ENCODE measurements at regions not wholly inside any gene's neighbourhood (a gene's known extent, or its start where the extent isn't known, plus 50 kb on each side); places are given as distances from the start of the nearest gene placed in this dataset.
A peak's percentile ranks its signal among the peaks of the same experiment; 100 is the strongest.

GRCh38 chr10:118246332-118247295, 95.5 kb downstream of the FAM204A start:
- TF ChIP-seq CTCF (IDR thresholded peaks at IDR 0.05) = no peak

- TF ChIP-seq CTCF (IDR thresholded peaks at IDR 0.05) = no peak
These were observed 98.2 kb downstream of the FAM204A start for GRCh38 chr10:118243907-118244306.

- peak; percentile 92 for TF ChIP-seq CTCF (IDR thresholded peaks at IDR 0.05)
These were observed 100.6 kb downstream of the FAM204A start for GRCh38 chr10:118241229-118242137.

- TF ChIP-seq CTCF (IDR thresholded peaks at IDR 0.05) = no peak
These were observed 102.9 kb downstream of the FAM204A start for GRCh38 chr10:118239236-118239630.

GRCh38 chr10:118238573-118239235, 103.4 kb downstream of the FAM204A start:
- no peak for TF ChIP-seq CTCF (IDR thresholded peaks at IDR 0.05)

- no peak for TF ChIP-seq CTCF (IDR thresholded peaks at IDR 0.05)
These were observed 104.2 kb downstream of the FAM204A start for GRCh38 chr10:118237930-118238329.

GRCh38 chr10:118234683-118235082, 107.4 kb downstream of the FAM204A start:
- no peak for TF ChIP-seq CTCF (IDR thresholded peaks at IDR 0.05)
